Subcutaneous abdominal adipose tissue (tissue), 5 donors: ENCODE measurements at regions not wholly inside any gene's neighbourhood (a gene's known extent, or its start where the extent isn't known, plus 50 kb on each side); places are given as distances from the start of the nearest gene placed in this dataset.
A peak's percentile ranks its signal among the peaks of the same experiment; 100 is the strongest.

Experiments
- H3K27ac ChIP-seq: one replicate; pipeline ENCODE4 v1.7.0; 2013; ENCODE audit warnings: low read depth, mild to moderate bottlenecking, inconsistent platforms, low read length, moderate library complexity
- H3K27me3 ChIP-seq, 5 donors: one replicate each; pipeline ENCODE4 v1.7.0; 2013; ENCODE audit warnings: low read length in 5 of 5, inconsistent platforms in 1 of 5; ENCODE audit not compliant: control insufficient read depth in 5 of 5, insufficient read depth in 4 of 5
- H3K36me3 ChIP-seq, 5 donors: one replicate each; pipeline ENCODE4 v1.7.0; 2013; ENCODE audit warnings: low read length in 5 of 5; ENCODE audit not compliant: control insufficient read depth in 5 of 5, insufficient read depth in 5 of 5
- H3K4me1 ChIP-seq, 5 donors: one replicate each; pipeline ENCODE4 v1.7.0; 2013; ENCODE audit warnings: low read length in 5 of 5, mild to moderate bottlenecking in 3 of 5, moderate library complexity in 1 of 5; ENCODE audit not compliant: control insufficient read depth in 5 of 5, insufficient read depth in 5 of 5
- H3K4me3 ChIP-seq, 5 donors: one replicate each; pipeline ENCODE4 v1.7.0; 2013; ENCODE audit warnings: low read length in 5 of 5, low read depth in 1 of 5
- H3K9ac ChIP-seq, 5 donors: one replicate each; pipeline ENCODE4 v1.7.0; 2013; ENCODE audit warnings: low read length in 5 of 5, mild to moderate bottlenecking in 4 of 5, moderate library complexity in 3 of 5
- H3K9me3 ChIP-seq, 5 donors: one replicate each; pipeline ENCODE4 v1.7.0; 2013; ENCODE audit warnings: low read length in 5 of 5; ENCODE audit not compliant: control insufficient read depth in 5 of 5
- donor health status: healthy.
- donor health status: healthy.
- donor health status: healthy.
- donor health status: healthy.
- donor health status: healthy.

DNA sequence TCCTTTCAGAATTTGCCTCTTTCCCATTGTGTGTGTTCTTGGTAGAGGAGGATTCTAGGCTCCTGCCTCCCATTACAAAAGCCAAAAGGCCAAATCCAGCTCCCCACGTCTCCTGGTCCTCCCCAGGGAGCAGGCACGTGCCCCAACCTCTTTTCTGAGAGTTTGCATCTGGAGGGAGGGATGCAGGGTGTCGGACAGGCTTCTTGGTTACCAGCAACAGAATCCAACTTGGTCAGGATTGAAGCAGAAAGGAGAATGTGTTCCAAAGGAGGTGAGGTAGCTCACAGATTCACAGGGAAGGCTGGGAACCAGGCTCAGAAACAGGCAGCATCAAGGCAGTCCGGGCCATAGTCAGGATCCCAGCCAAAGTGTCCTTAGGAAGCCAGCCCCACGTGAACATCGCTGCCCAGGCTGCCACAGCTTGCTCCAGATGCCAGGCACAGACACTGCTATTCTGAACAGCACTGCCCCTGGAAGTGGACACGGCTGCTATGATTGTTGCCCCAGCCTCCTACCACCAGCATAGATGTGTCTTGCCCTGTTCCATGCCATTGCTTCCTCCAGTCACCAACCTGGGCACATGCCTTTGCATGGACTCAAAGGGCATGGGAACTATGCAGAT lies 264.2 kb upstream of the ZMIZ1 start:
- Histone ChIP-seq H3K9me3 (no peaks in the 10 kb centered on the region), H3K36me3 (no peaks in the 10 kb centered on the region), H3K27me3 (peaks cover 0 to 9% (median 0%) of the 10 kb centered on the region in 5 donors), H3K4me3 (no peak overlapping the region), H3K9ac (no peak overlapping the region), H3K4me1 (peaks cover 16 to 49% (median 45%) of the 10 kb centered on the region in 5 donors), H3K27ac (peak overlapping the region; percentile 44)

DNA sequence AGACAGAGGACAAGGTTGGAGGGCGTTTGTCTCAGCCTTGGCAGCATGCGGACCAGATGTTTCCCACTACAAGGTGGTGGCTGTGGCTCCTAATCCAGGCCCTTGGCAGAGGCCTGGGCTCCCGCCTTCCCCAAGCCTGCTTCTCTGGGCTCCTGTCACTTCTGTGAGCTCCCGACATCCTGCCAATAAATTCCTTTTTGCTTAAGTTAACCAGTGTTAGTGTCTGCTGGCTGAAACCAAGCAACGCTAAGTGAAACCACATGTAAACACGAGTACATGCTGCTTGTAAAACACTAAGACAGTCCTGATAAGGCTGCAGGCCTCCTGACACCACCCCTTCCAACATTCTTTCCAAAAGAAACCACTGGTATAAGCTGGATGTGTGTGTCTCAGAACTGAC lies 263.6 kb upstream of the ZMIZ1 start:
- Histone ChIP-seq H3K9me3 (no peaks in the 10 kb centered on the region), H3K27ac (peak overlapping the region; percentile 44), H3K4me1 (peaks cover 16 to 49% (median 45%) of the 10 kb centered on the region in 5 donors), H3K36me3 (no peaks in the 10 kb centered on the region), H3K27me3 (peaks cover 0 to 3% (median 0%) of the 10 kb centered on the region in 5 donors), H3K9ac (no peak overlapping the region), H3K4me3 (no peak overlapping the region)

GRCh38 chr10:78806681-78807221 lies 262.0 kb upstream of the ZMIZ1 start:
- H3K27ac ChIP-seq: no peak overlapping the region
- peaks cover 0 to 2% (median 0%) of the 10 kb centered on the region in 5 donors for H3K27me3 ChIP-seq
- peaks cover 16 to 47% (median 41%) of the 10 kb centered on the region in 5 donors for H3K4me1 ChIP-seq
- no peaks in the 10 kb centered on the region for H3K36me3 ChIP-seq
- H3K4me3 ChIP-seq: no peak overlapping the region
- no peaks in the 10 kb centered on the region for H3K9me3 ChIP-seq
- H3K9ac ChIP-seq: no peak overlapping the region

DNA sequence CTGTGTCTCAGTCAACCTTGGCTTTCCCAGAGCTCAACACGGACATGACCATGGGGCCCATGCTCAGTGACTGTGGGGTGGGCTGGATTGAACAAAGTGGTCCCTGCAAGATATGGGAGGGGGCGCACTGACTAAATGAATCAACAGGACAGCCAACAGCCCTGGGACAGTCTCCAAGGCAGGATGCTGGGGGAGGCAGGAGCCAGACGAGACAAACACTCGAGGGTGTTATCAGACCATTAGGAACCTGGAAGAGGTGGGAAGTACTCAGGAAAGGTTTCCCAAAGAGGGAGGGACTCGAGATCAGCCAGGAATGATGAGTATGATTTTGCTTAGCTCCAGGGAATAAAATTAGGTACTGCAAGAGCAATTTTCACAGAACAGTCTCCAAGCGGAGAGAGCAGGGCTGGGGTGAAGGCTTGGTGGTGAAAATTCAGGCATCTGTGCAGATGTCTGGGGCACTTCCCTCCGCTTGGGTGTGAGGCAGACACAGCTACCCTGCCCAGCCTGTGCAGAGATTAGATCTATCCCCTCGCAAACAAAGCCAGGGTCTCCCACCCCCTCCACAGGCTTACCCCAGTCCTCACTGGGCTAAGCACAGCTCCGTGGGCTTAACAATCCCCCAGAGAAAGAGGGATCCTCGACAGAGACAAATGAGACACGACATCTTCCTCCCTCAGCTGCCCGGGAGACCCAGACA lies 261.1 kb upstream of the ZMIZ1 start:
- no peaks in the 10 kb centered on the region for H3K36me3 ChIP-seq
- no peak overlapping the region for H3K9ac ChIP-seq
- H3K9me3 ChIP-seq: no peaks in the 10 kb centered on the region
- H3K4me1 ChIP-seq: peaks cover 10 to 38% (median 32%) of the 10 kb centered on the region in 5 donors
- H3K27ac ChIP-seq: no peak overlapping the region
- H3K4me3 ChIP-seq: no peak overlapping the region
- H3K27me3 ChIP-seq: peaks cover 0 to 2% (median 0%) of the 10 kb centered on the region in 5 donors

- Histone ChIP-seq H3K36me3 (no peaks in the 10 kb centered on the region), H3K4me1 (peaks cover 10 to 34% (median 26%) of the 10 kb centered on the region in 5 donors), H3K27me3 (peaks cover 0 to 2% (median 0%) of the 10 kb centered on the region in 5 donors), H3K9me3 (no peaks in the 10 kb centered on the region), H3K4me3 (no peak overlapping the region), H3K9ac (no peak overlapping the region), H3K27ac (no peak overlapping the region)
Measured at GRCh38 chr10:78808286-78808685, 260.5 kb upstream of the ZMIZ1 start.

- peaks cover 0 to 2% (median 0%) of the 10 kb centered on the region in 5 donors for H3K27me3 ChIP-seq
- peaks cover 10 to 29% (median 20%) of the 10 kb centered on the region in 5 donors for H3K4me1 ChIP-seq
- H3K4me3 ChIP-seq: no peak overlapping the region
- H3K27ac ChIP-seq: no peak overlapping the region
- H3K9ac ChIP-seq: no peak overlapping the region
- H3K9me3 ChIP-seq: no peaks in the 10 kb centered on the region
- H3K36me3 ChIP-seq: no peaks in the 10 kb centered on the region
Measured at GRCh38 chr10:78808736-78809367, 259.9 kb upstream of the ZMIZ1 start.

DNA sequence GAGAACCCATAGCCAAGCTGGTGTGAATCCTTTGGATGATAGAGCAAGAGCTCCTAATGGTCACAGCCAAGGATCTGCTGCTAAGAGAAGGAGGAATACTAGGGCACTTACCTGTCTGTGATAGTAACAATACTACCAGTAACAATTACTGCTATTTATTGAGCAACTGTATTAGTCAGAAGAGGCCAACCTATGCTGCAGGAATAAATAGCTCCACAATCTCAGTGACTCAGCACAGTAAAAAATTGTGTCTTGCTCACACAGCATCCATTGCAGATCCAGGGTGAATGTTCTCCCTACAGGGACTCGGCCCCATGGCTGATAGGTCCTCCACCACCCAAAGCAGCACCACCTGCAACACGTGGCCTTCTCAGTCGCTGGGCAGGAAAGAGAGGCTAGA lies 257.6 kb upstream of the ZMIZ1 start:
- H3K36me3 ChIP-seq: no peaks in the 10 kb centered on the region
- H3K27me3 ChIP-seq: peaks cover 0 to 2% (median 0%) of the 10 kb centered on the region in 5 donors
- no peak overlapping the region for H3K9ac ChIP-seq
- peaks cover 0 to 10% (median 6%) of the 10 kb centered on the region in 5 donors for H3K4me1 ChIP-seq
- H3K4me3 ChIP-seq: no peak overlapping the region
- H3K9me3 ChIP-seq: no peaks in the 10 kb centered on the region
- H3K27ac ChIP-seq: no peak overlapping the region

DNA sequence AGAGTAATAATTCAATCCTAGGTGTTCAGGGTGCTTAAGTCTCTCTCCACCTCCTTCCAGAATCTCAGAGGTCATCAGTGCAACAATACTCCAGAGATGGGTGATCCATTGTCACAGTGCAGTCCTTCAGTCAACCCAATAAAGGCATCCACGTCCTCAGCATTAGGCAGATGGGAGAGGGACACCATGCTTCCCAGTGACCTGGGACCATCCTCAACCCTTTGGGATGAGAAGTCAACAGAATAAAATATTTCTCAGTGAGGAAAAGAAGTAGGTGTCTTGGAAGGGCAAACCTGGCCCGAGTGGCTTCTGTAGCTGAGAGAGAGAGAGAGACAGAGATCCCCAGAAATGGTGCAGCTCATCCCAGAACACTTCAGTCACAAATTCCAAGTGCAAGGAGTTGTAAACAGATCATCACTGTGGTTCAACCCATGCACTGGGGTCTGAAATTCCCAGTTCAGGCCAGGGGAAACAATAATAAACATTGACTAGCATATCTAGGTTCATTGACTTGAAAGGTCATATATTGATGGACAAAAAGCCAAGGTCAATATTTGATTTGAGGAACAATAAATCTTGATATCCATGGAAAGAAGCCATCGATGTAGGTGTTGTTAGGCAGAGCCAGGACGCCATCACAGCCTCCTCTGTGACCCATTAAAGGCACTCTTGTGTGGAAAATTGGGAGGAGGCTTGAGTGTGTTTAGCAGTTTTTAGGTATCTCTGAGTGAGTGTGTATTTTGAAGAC lies 256.0 kb upstream of the ZMIZ1 start:
- Histone ChIP-seq H3K9me3 (no peaks in the 10 kb centered on the region), H3K4me1 (peaks cover 0 to 13% (median 10%) of the 10 kb centered on the region in 5 donors), H3K36me3 (no peaks in the 10 kb centered on the region), H3K9ac (no peak overlapping the region), H3K27me3 (peaks cover 0 to 2% (median 0%) of the 10 kb centered on the region in 5 donors), H3K27ac (no peak overlapping the region), H3K4me3 (no peak overlapping the region)

GRCh38 chr10:78813526-78813925 lies 255.2 kb upstream of the ZMIZ1 start:
- Histone ChIP-seq H3K4me3 (no peak overlapping the region), H3K36me3 (no peaks in the 10 kb centered on the region), H3K27me3 (peaks cover 0 to 2% (median 0%) of the 10 kb centered on the region in 5 donors), H3K9me3 (no peaks in the 10 kb centered on the region), H3K27ac (no peak overlapping the region), H3K4me1 (peaks cover 0 to 16% (median 13%) of the 10 kb centered on the region in 5 donors), H3K9ac (no peak overlapping the region)
